ENCODE measurements at regions not wholly inside any gene's neighbourhood (a gene's known extent, or its start where the extent isn't known, plus 50 kb on each side); places are given as distances from the start of the nearest gene placed in this dataset.

- no peak for DNase-seq
- no peak overlapping the region for H3K4me3 ChIP-seq (ENCODE audit: low read depth, low read length)
- H3K36me3 ChIP-seq = no peaks in the 10 kb centered on the region
- TF ChIP-seq, protein P1, sequence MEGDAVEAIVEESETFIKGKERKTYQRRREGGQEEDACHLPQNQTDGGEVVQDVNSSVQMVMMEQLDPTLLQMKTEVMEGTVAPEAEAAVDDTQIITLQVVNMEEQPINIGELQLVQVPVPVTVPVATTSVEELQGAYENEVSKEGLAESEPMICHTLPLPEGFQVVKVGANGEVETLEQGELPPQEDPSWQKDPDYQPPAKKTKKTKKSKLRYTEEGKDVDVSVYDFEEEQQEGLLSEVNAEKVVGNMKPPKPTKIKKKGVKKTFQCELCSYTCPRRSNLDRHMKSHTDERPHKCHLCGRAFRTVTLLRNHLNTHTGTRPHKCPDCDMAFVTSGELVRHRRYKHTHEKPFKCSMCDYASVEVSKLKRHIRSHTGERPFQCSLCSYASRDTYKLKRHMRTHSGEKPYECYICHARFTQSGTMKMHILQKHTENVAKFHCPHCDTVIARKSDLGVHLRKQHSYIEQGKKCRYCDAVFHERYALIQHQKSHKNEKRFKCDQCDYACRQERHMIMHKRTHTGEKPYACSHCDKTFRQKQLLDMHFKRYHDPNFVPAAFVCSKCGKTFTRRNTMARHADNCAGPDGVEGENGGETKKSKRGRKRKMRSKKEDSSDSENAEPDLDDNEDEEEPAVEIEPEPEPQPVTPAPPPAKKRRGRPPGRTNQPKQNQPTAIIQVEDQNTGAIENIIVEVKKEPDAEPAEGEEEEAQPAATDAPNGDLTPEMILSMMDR (IDR thresholded peaks at IDR 0.05; ENCODE audit: low read depth, low read length) = no peak
- H3K27ac ChIP-seq = no peak overlapping the region
- H3K9me3 ChIP-seq (ENCODE audit: severe bottlenecking) = no peaks in the 10 kb centered on the region
- H3K27me3 ChIP-seq (ENCODE audit: insufficient read depth, low read depth, severe bottlenecking) = peaks cover 5% of the 10 kb centered on the region
Measured at GRCh38 chrX:131942034-131942433, 81.1 kb upstream of the STK26 start.

DNA sequence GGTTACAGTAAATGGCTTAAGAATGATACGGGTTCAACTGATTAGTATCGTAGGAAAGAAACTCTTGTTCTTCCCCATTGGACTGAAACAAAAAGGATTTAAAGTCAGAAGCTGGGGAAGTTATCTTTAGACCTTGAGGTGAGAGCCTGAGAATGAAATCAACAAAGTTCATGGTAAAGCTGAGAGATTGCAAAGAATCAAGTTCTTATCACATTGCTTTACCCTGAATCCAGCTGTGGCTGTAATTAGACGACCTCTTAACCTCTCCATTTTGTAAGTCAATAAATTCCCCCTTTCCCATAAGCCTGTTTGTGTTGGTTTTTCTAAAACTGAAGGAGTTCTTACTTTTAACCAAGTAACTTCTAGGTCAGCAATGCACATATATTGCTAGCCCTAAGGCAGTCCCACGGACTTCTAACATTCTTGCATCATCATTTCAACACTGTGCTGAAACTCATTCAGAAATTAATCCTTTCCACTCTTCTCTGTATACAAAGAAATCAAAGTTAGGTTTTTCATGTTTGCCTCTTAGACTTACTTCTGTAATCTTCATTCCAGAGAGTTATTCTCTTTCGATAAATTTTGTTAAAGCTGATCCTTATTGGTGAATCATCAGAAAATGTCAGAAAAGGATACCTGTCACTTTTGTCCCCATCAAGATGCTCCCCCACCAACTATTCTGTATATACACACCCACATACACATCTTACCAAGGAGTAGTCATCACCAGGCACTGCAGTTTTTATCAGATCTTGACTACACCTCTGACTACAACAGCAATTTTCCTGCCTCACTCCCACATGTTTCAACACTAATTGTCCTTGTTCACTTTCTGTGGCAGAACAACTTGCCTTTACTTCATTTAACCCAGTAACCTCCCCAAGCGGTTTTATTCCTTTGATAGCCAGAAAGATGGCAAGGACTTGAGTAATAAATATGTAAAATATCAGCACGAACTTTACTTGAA is 77.9 kb upstream of the STK26 start:
- TF ChIP-seq, protein P1 (IDR thresholded peaks at IDR 0.05; ENCODE audit: low read depth, low read length) = no peak
- Histone ChIP-seq H3K9me3 (ENCODE audit: severe bottlenecking) (no peaks in the 10 kb centered on the region), H3K4me3 (ENCODE audit: low read depth, low read length) (no peak overlapping the region), H3K27me3 (ENCODE audit: insufficient read depth, low read depth, severe bottlenecking) (no peaks in the 10 kb centered on the region), H3K36me3 (no peaks in the 10 kb centered on the region), H3K27ac (no peak overlapping the region)
- DNase-seq = no peak

DNA sequence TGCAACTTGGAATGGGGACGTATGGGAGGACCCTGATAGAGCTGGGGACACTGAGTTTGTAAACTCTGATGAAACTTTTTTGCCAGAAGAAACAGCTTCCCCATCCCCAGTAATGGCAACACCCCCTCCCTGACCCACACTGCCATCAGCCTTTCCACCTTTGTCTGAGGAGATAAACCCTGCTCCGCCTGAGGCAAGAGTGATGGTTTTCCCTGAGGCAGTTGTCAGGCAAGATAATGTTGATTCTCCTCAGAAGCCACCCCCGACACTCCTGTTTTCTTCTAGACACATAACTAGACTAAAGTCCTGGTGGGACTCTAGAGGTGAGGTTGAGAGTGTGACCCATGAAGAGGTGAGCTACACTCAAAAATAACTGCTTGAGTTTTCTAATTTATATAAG is 71.9 kb upstream of the STK26 start:
- Histone ChIP-seq H3K36me3 (no peaks in the 10 kb centered on the region), H3K9me3 (ENCODE audit: severe bottlenecking) (no peaks in the 10 kb centered on the region), H3K4me3 (ENCODE audit: low read depth, low read length) (no peak overlapping the region), H3K27ac (no peak overlapping the region), H3K27me3 (ENCODE audit: insufficient read depth, low read depth, severe bottlenecking) (peaks cover 6% of the 10 kb centered on the region)
- DNase-seq = no peak
- TF ChIP-seq, protein P1 (IDR thresholded peaks at IDR 0.05; ENCODE audit: low read depth, low read length) = no peak

- DNase-seq = no peak
- Histone ChIP-seq H3K36me3 (no peaks in the 10 kb centered on the region), H3K9me3 (ENCODE audit: severe bottlenecking) (no peaks in the 10 kb centered on the region), H3K27me3 (ENCODE audit: insufficient read depth, low read depth, severe bottlenecking) (peaks cover 7% of the 10 kb centered on the region), H3K27ac (no peak overlapping the region), H3K4me3 (ENCODE audit: low read depth, low read length) (no peak overlapping the region)
- TF ChIP-seq, protein P1 (IDR thresholded peaks at IDR 0.05; ENCODE audit: low read depth, low read length) = no peak
Measured at GRCh38 chrX:131955099-131955777, 67.9 kb upstream of the STK26 start.

GRCh38 chrX:131958724-131959123 is 64.4 kb upstream of the STK26 start:
- TF ChIP-seq, protein P1 (IDR thresholded peaks at IDR 0.05; ENCODE audit: low read depth, low read length) = no peak
- Histone ChIP-seq H3K9me3 (ENCODE audit: severe bottlenecking) (no peaks in the 10 kb centered on the region), H3K27me3 (ENCODE audit: insufficient read depth, low read depth, severe bottlenecking) (peaks cover 11% of the 10 kb centered on the region), H3K27ac (no peak overlapping the region), H3K4me3 (ENCODE audit: low read depth, low read length) (no peak overlapping the region), H3K36me3 (no peaks in the 10 kb centered on the region)
- no peak for DNase-seq

All from WERI-Rb-1 (cell line).